Stimulated activated CD4-positive, alpha-beta T cell treated with anti-CD3 and anti-CD28 coated beads, Interleukin-4, amount 100 ng/mL, for 4 hours (primary cell): ENCODE measurements at regions not wholly inside any gene's neighbourhood (a gene's known extent, or its start where the extent isn't known, plus 50 kb on each side); places are given as distances from the start of the nearest gene placed in this dataset.
"Not testable (repeated sequence)": the region's sequence is repeated elsewhere in the genome, so short reads cannot be mapped to it uniquely, and the experiment has no call there.

Source experiments
- DNase-seq, 2 experiments: peaks; one replicate each; pipeline ENCODE4 v3.0.0-alpha.2; 2020

GRCh38 chr9:78879324-78880100 is 582.6 kb downstream of the PSAT1 start:
- DNase-seq, result no peak

GRCh38 chr9:78881295-78881694 is 584.4 kb downstream of the PSAT1 start:
- no peak for DNase-seq

GRCh38 chr9:78882481-78882880 is 585.6 kb downstream of the PSAT1 start:
- no peak for DNase-seq

- DNase-seq, result no peak
Measured at GRCh38 chr9:78884611-78885150, 587.8 kb downstream of the PSAT1 start.

- no peak for DNase-seq
Measured at GRCh38 chr9:78892182-78892581, 595.3 kb downstream of the PSAT1 start.

GRCh38 chr9:78892769-78893168 is 595.8 kb downstream of the PSAT1 start:
- DNase-seq, result no peak

- DNase-seq, result no peak
Measured at GRCh38 chr9:78893774-78894401, 597.0 kb downstream of the PSAT1 start.

- no peak for DNase-seq
Measured at GRCh38 chr9:78896479-78896878, 599.6 kb downstream of the PSAT1 start.

GRCh38 chr9:78898234-78898633 is 601.3 kb downstream of the PSAT1 start:
- no peak for DNase-seq

- no peak for DNase-seq
Measured at GRCh38 chr9:78899006-78899405, 602.1 kb downstream of the PSAT1 start.

GRCh38 chr9:78900500-78900899 is 603.6 kb downstream of the PSAT1 start:
- DNase-seq, result no peak

- DNase-seq, result no peak
Measured at GRCh38 chr9:78902051-78902450, 605.1 kb downstream of the PSAT1 start.

- DNase-seq, result no peak
Measured at GRCh38 chr9:78903581-78903980, 606.7 kb downstream of the PSAT1 start.

GRCh38 chr9:78904686-78905085 is 607.8 kb downstream of the PSAT1 start:
- DNase-seq, result no peak

- DNase-seq, result no peak
Measured at GRCh38 chr9:78905387-78905786, 608.5 kb downstream of the PSAT1 start.

GRCh38 chr9:78905986-78906755 is 609.2 kb downstream of the PSAT1 start:
- no peak for DNase-seq

GRCh38 chr9:78909566-78909965 is 612.6 kb downstream of the PSAT1 start:
- DNase-seq, result no peak

GRCh38 chr9:78916884-78917283 is 620.0 kb downstream of the PSAT1 start:
- DNase-seq, result not testable (repeated sequence)

GRCh38 chr9:78918976-78919375 is 622.1 kb downstream of the PSAT1 start:
- no peak for DNase-seq

- DNase-seq, result no peak
Measured at GRCh38 chr9:78919701-78920100, 622.8 kb downstream of the PSAT1 start.

GRCh38 chr9:78921341-78921740 is 624.4 kb downstream of the PSAT1 start:
- DNase-seq, result no peak

- DNase-seq, result no peak
Measured at GRCh38 chr9:78923966-78924659, 627.2 kb downstream of the PSAT1 start.
